AG04450 (cell line): ENCODE measurements at regions not wholly inside any gene's neighbourhood (a gene's known extent, or its start where the extent isn't known, plus 50 kb on each side); places are given as distances from the start of the nearest gene placed in this dataset.

ENCODE experiments used
- CTCF ChIA-PET: fragments of 300-600, 350-600 bp; formaldehyde crosslinking; extraction: SDS; loops from one replicate; lab custom pipeline; 2022; ENCODE audit warnings: antibody characterized with exemption, inconsistent platforms; lab: Charles Lee
- POLR2A ChIA-PET: fragments of 350-600 bp; formaldehyde crosslinking; extraction: SDS; loops from one replicate; lab custom pipeline; 2021; ENCODE audit warnings: antibody characterized with exemption, inconsistent platforms; lab: Yijun Ruan, JAX
- DNase-seq: peaks from one replicate; pipeline ENCODE4 v3.0.0-alpha.2; 2011; ENCODE audit warnings: low read depth, low spot score
- H3K27ac ChIP-seq: one replicate; pipeline ENCODE4 v1.5.1; 2012; ENCODE audit warnings: low read depth, low read length, control low read depth
- H3K27me3 ChIP-seq: one replicate; pipeline ENCODE4 v1.6.0; 2012; ENCODE audit warnings: low read length; ENCODE audit not compliant: control insufficient read depth, insufficient read depth
- H3K4me3 ChIP-seq: 2 replicates; pipeline ENCODE4 v1.5.1; 2011; ENCODE audit warnings: mild to moderate bottlenecking, low read depth, low read length, control low read depth
- H3K9me3 ChIP-seq: 2 replicates; pipeline ENCODE4 v1.5.1; 2012; ENCODE audit warnings: low read length; ENCODE audit not compliant: control insufficient read depth, insufficient read depth
- CTCF ChIP-seq: IDR thresholded peaks from 2 replicates; pipeline ENCODE4 v1.5.1; 2011; ENCODE audit warnings: low read depth, low read length, control low read depth, inconsistent platforms

DNA sequence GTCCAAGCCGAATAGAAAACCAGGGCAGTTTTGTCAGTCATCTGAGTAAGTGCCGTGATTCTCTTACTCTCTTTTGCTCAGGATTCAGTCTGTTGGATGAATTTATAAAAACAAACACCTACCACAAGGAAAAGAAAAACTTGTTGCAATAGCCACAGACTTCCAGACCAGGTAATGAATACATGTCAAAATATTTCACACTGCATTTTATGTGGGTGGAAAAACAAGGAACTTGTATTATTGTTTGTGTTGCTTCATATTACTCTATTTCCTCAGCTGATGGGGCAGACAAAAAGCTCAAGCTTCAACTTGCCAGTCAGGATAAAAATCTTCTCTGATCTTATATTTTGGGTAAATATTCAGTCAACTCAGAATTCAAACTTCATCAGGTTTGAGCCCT is 1125.7 kb downstream of the NLGN4Y start:
- Histone ChIP-seq H3K27me3 (no peaks in the 10 kb centered on the region), H3K9me3 (no peaks in the 10 kb centered on the region), H3K27ac (no peak overlapping the region), H3K4me3 (no peak overlapping the region)
- CTCF ChIA-PET, result no interaction called here
- TF ChIP-seq CTCF, result no peak
- POLR2A ChIA-PET, result no interaction called here
- no peak for DNase-seq

GRCh38 chrY:15688531-15688930 is 1164.2 kb downstream of the NLGN4Y start:
- no peak for TF ChIP-seq CTCF
- Histone ChIP-seq H3K27ac (no peak overlapping the region), H3K9me3 (no peaks in the 10 kb centered on the region), H3K4me3 (no peak overlapping the region), H3K27me3 (no peaks in the 10 kb centered on the region)
- ChIA-PET CTCF (no interaction called here), POLR2A (no interaction called here)
- DNase-seq, result no peak

- POLR2A ChIA-PET, result no interaction called here
- Histone ChIP-seq H3K4me3 (no peak overlapping the region), H3K9me3 (no peaks in the 10 kb centered on the region), H3K27ac (no peak overlapping the region), H3K27me3 (no peaks in the 10 kb centered on the region)
- no peak for DNase-seq
- CTCF ChIA-PET, result no interaction called here
- no peak for TF ChIP-seq CTCF
Measured at GRCh38 chrY:15689994-15690393, 1165.7 kb downstream of the NLGN4Y start.

GRCh38 chrY:15702131-15702530 is 1177.8 kb downstream of the NLGN4Y start:
- DNase-seq, result no peak
- no peak for TF ChIP-seq CTCF
- Histone ChIP-seq H3K9me3 (no peaks in the 10 kb centered on the region), H3K4me3 (no peak overlapping the region), H3K27me3 (no peaks in the 10 kb centered on the region), H3K27ac (no peak overlapping the region)
- CTCF ChIA-PET, result no interaction called here
- POLR2A ChIA-PET, result no interaction called here

DNA sequence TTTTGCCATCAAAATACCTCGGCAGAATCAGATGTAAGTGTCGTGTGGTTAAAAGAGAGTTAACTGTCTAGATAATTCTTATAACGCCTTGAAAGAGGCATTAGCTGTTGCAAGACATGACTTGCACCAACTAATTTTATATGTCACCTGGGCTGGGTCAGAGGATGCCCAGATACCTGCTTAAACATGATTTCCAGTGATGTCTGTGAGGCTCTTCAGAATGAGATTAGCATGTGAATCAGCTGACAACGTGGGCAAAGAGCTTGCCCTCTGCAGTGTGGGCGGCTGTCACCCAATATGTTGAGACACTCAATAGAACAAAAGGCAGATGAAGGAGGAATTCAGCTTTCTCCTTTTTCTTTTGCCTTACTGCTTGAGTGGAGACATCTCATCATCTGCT is 1180.6 kb downstream of the NLGN4Y start:
- no peak for DNase-seq
- no peak for TF ChIP-seq CTCF
- no peaks in the 10 kb centered on the region for H3K27me3 ChIP-seq
- no peak overlapping the region for H3K27ac ChIP-seq
- no peak overlapping the region for H3K4me3 ChIP-seq
- no peaks in the 10 kb centered on the region for H3K9me3 ChIP-seq
- POLR2A ChIA-PET, result no interaction called here
- CTCF ChIA-PET, result no interaction called here
